Gastroesophageal sphincter (tissue), 4 donors: ENCODE measurements at regions not wholly inside any gene's neighbourhood (a gene's known extent, or its start where the extent isn't known, plus 50 kb on each side); places are given as distances from the start of the nearest gene placed in this dataset.

ENCODE experiments used
- ATAC-seq: fragments of 150-250 bp; one replicate; pipeline ENCODE4 v1.9.1; 2016; ENCODE audit warnings: mild to moderate bottlenecking, moderate library complexity
- H3K27ac ChIP-seq, 4 donors: fragments of 200-600 bp; sonication (generic) in 3 of 4; 1 replicate in 3 of 4; 2 replicates in 1 of 4; pipeline ENCODE4 v1.5.1; 2016 to 2019
- H3K27me3 ChIP-seq: fragments of 200-600 bp; sonication (generic); one replicate; pipeline ENCODE4 v1.5.1; 2019
- H3K36me3 ChIP-seq, 2 donors: fragments of 200-600 bp; sonication (generic); one replicate each; pipeline ENCODE4 v1.5.1; 2019; ENCODE audit warnings: control low read depth in 1 of 2
- H3K4me1 ChIP-seq, 3 donors: fragments of 200-600 bp; sonication (generic); 1 replicate in 2 of 3; 2 replicates in 1 of 3; pipeline ENCODE4 v1.5.1; 2016 to 2019; ENCODE audit warnings: control low read depth in 2 of 3
- H3K4me3 ChIP-seq, 2 donors: fragments of 200-600 bp; sonication (generic); one replicate each; pipeline ENCODE4 v1.5.1; 2019; ENCODE audit warnings: mild to moderate bottlenecking in 1 of 2, moderate library complexity in 1 of 2
- H3K9me3 ChIP-seq, 3 donors: fragments of 200-600 bp; sonication (generic); one replicate each; pipeline ENCODE4 v1.5.1; 2017 to 2019; ENCODE audit warnings: control low read depth in 2 of 3
- CTCF ChIP-seq, 4 experiments: fragments of 200-600 bp in 2 of 4; fragments of 450-650 bp in 2 of 4; sonication (generic) in 1 of 4; IDR thresholded peaks; one replicate each; pipeline ENCODE4 v1.5.1; 2017 to 2019; ENCODE audit warnings: antibody characterized with exemption in 4 of 4, mild to moderate bottlenecking in 2 of 4, moderate library complexity in 2 of 4
- EP300 ChIP-seq: sonication (generic); formaldehyde crosslinking; IDR thresholded peaks from one replicate; pipeline ENCODE4 v1.6.1; 2017; ENCODE audit warnings: antibody characterized with exemption, mild to moderate bottlenecking
- POLR2A ChIP-seq, 2 donors: fragments of 450-650 bp; IDR thresholded peaks; one replicate each; pipeline ENCODE4 v1.6.1; 2017; ENCODE audit warnings: antibody characterized with exemption in 2 of 2, mild to moderate bottlenecking in 2 of 2, moderate library complexity in 1 of 2
- POLR2AphosphoS5 ChIP-seq: sonication (generic); formaldehyde crosslinking; IDR thresholded peaks from one replicate; pipeline ENCODE4 v1.6.1; 2017; ENCODE audit warnings: antibody characterized with exemption
- WGBS, 2 donors: methylation state at CpG; one replicate each; pipeline ENCODE4 v1.1.5; 2018; ENCODE audit warnings: low coverage in 1 of 2; 5-methylcytosine and 5-hydroxymethylcytosine counted together

- no peak overlapping the region for H3K27ac ChIP-seq
- ATAC-seq: no peak
- no peaks in the 10 kb centered on the region for H3K4me1 ChIP-seq
- no peaks in the 10 kb centered on the region for H3K27me3 ChIP-seq
- no peaks in the 10 kb centered on the region for H3K9me3 ChIP-seq
- no peak for TF ChIP-seq POLR2AphosphoS5
- H3K36me3 ChIP-seq: no peaks in the 10 kb centered on the region
- H3K4me3 ChIP-seq: no peak overlapping the region
Measured at GRCh38 chr3:187586226-187586625, 84.0 kb downstream of the SST start.

GRCh38 chr3:187572441-187572840, 97.8 kb downstream of the SST start:
- Histone ChIP-seq H3K27ac (no peak overlapping the region), H3K4me1 (peaks cover 0 to 6% (median 6%) of the 10 kb centered on the region in 3 donors), H3K36me3 (no peaks in the 10 kb centered on the region), H3K4me3 (no peak overlapping the region), H3K27me3 (no peaks in the 10 kb centered on the region), H3K9me3 (no peaks in the 10 kb centered on the region)
- WGBS, 2 donors: 44 to 61% methylated on average over 2 of the region's 2 CpGs
- ATAC-seq: no peak
- no peak for TF ChIP-seq CTCF (IDR thresholded peaks at IDR 0.05)
- TF ChIP-seq POLR2A (IDR thresholded peaks at IDR 0.05): no peak
- no peak for TF ChIP-seq POLR2AphosphoS5
- TF ChIP-seq EP300: no peak

GRCh38 chr3:187571701-187572100, 98.5 kb downstream of the SST start:
- ATAC-seq: no peak
- no peak for TF ChIP-seq CTCF (IDR thresholded peaks at IDR 0.05)
- no peak for TF ChIP-seq EP300
- no peak for TF ChIP-seq POLR2AphosphoS5
- no peak for TF ChIP-seq POLR2A (IDR thresholded peaks at IDR 0.05)

GRCh38 chr3:187570776-187571175, 99.4 kb downstream of the SST start:
- no peaks in the 10 kb centered on the region for H3K36me3 ChIP-seq
- no peaks in the 10 kb centered on the region for H3K9me3 ChIP-seq
- H3K4me1 ChIP-seq: peaks cover 0 to 12% (median 7%) of the 10 kb centered on the region in 3 donors
- no peak for ATAC-seq
- no peaks in the 10 kb centered on the region for H3K27me3 ChIP-seq
- H3K27ac ChIP-seq: no peak overlapping the region
- no peak overlapping the region for H3K4me3 ChIP-seq
- TF ChIP-seq EP300 (no peak), CTCF (IDR thresholded peaks at IDR 0.05) (no peak), POLR2A (IDR thresholded peaks at IDR 0.05) (no peak), POLR2AphosphoS5 (no peak)
- WGBS, 2 donors: 66 to 81% methylated on average over 2 of the region's 2 CpGs

More at GRCh38 chr3:187571701-187572100, 98.5 kb downstream of the SST start:
- H3K27me3 ChIP-seq: no peaks in the 10 kb centered on the region
- H3K4me3 ChIP-seq: no peak overlapping the region
- no peaks in the 10 kb centered on the region for H3K36me3 ChIP-seq
- WGBS, 2 donors: 65 to 87% methylated on average over 2 of the region's 4 CpGs
- peaks cover 0 to 12% (median 7%) of the 10 kb centered on the region in 3 donors for H3K4me1 ChIP-seq
- H3K9me3 ChIP-seq: no peaks in the 10 kb centered on the region
- H3K27ac ChIP-seq: no peak overlapping the region

GRCh38 chr3:187568171-187568570, 102.0 kb downstream of the SST start:
- ATAC-seq: no peak
- Histone ChIP-seq H3K27ac (no peak overlapping the region), H3K36me3 (no peaks in the 10 kb centered on the region), H3K4me1 (peaks cover 0 to 12% (median 7%) of the 10 kb centered on the region in 3 donors), H3K27me3 (no peaks in the 10 kb centered on the region), H3K9me3 (no peaks in the 10 kb centered on the region), H3K4me3 (no peak overlapping the region)
- 56 to 79% methylated on average over 2 to 4 of the region's 4 CpGs for WGBS, 2 donors
- TF ChIP-seq POLR2A (IDR thresholded peaks at IDR 0.05) (no peak), POLR2AphosphoS5 (no peak), EP300 (no peak), CTCF (IDR thresholded peaks at IDR 0.05) (no peak)
